GM12878 (cell line): ENCODE measurements at regions not wholly inside any gene's neighbourhood (a gene's known extent, or its start where the extent isn't known, plus 50 kb on each side); places are given as distances from the start of the nearest gene placed in this dataset.

Experiments used
- CHD4 ChIP-seq: fragments of 200-600 bp; sonication (generic); IDR thresholded peaks from 2 replicates; pipeline ENCODE4 v1.6.1; 2016; ENCODE audit warnings: mild to moderate bottlenecking
- NBN ChIP-seq: fragments of 450-650 bp; IDR thresholded peaks from 2 replicates; pipeline ENCODE4 v1.6.1; 2016
- POLR2A ChIP-seq: IDR thresholded peaks from 2 replicates; pipeline ENCODE4 v1.6.1; 2011; ENCODE audit warnings: low read depth, mild to moderate bottlenecking, low read length
- RFX5 ChIP-seq: IDR thresholded peaks from 2 replicates; pipeline ENCODE4 v1.6.1; 2011; ENCODE audit warnings: low read depth, low read length, improper control_type of control experiment
- SIX5 ChIP-seq: IDR thresholded peaks from 2 replicates; pipeline ENCODE4 v1.6.1; 2011; ENCODE audit warnings: mild to moderate bottlenecking, low read depth, low read length, moderate library complexity; ENCODE audit not compliant: severe bottlenecking
- TAF1 ChIP-seq: IDR thresholded peaks from 2 replicates; pipeline ENCODE4 v1.6.1; 2011; ENCODE audit warnings: mild to moderate bottlenecking, low read depth, low read length, borderline replicate concordance
- TCF12 ChIP-seq: IDR thresholded peaks from 2 replicates; pipeline ENCODE4 v1.6.1; 2011; ENCODE audit warnings: low read depth, mild to moderate bottlenecking, low read length
- TF ChIP-seq, protein P1 (sequence below), 3 experiments: IDR thresholded peaks in 2 of 3; conservative IDR thresholded peaks in 1 of 3; 2 replicates each; pipeline ENCODE4 v1.5.1; 2011; ENCODE audit warnings: low read depth in 3 of 3, low read length in 3 of 3, mild to moderate bottlenecking in 3 of 3, control low read depth in 2 of 3, moderate library complexity in 2 of 3, inconsistent platforms in 1 of 3, mixed read lengths in 1 of 3; ENCODE audit not compliant: control insufficient read depth in 2 of 3, insufficient read depth in 1 of 3; ENCODE audit errors: extremely low read depth in 1 of 3
- TF ChIP-seq, protein P2 (sequence below): IDR thresholded peaks from 2 replicates; pipeline ENCODE4 v1.6.1; 2012; ENCODE audit warnings: improper control_type of control experiment, low read depth, low read length; ENCODE audit not compliant: insufficient replicate concordance

DNA sequence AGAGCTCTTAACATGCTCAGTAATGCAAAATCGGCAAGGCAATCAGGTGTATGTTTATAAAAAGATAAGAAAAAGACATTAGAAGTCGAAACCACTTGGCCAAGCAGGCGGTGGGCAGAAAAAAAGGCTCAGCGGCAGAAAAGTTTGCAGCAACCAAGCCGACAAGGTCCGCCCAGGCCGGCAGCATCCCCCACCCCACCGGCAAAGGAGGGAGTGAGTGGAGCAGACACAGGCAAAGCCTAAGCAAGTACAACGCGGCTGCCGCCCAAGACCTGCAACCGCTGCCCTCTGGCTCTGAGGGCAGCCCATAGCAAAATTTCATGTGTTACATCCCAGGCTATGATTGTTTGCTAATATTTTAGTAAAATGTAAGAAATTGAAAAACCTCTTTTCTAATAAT lies 125.4 kb upstream of the ZCCHC13 start:
- TF ChIP-seq, protein P1, sequence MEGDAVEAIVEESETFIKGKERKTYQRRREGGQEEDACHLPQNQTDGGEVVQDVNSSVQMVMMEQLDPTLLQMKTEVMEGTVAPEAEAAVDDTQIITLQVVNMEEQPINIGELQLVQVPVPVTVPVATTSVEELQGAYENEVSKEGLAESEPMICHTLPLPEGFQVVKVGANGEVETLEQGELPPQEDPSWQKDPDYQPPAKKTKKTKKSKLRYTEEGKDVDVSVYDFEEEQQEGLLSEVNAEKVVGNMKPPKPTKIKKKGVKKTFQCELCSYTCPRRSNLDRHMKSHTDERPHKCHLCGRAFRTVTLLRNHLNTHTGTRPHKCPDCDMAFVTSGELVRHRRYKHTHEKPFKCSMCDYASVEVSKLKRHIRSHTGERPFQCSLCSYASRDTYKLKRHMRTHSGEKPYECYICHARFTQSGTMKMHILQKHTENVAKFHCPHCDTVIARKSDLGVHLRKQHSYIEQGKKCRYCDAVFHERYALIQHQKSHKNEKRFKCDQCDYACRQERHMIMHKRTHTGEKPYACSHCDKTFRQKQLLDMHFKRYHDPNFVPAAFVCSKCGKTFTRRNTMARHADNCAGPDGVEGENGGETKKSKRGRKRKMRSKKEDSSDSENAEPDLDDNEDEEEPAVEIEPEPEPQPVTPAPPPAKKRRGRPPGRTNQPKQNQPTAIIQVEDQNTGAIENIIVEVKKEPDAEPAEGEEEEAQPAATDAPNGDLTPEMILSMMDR (IDR thresholded peaks at IDR 0.05 in 2 of 3, conservative IDR thresholded peaks at IDR 0.05 in 1 of 3; ENCODE audit: control insufficient read depth in 2 of 3, extremely low read depth in 1 of 3, insufficient read depth in 1 of 3, low read depth in 3 of 3, low read length in 3 of 3), result no peak
- TF ChIP-seq POLR2A, result no peak
- no peak for TF ChIP-seq NBN
- no peak for TF ChIP-seq SIX5
- TF ChIP-seq CHD4, result no peak
- no peak for TF ChIP-seq TAF1
- TF ChIP-seq RFX5, result no peak
- TF ChIP-seq, protein P2, sequence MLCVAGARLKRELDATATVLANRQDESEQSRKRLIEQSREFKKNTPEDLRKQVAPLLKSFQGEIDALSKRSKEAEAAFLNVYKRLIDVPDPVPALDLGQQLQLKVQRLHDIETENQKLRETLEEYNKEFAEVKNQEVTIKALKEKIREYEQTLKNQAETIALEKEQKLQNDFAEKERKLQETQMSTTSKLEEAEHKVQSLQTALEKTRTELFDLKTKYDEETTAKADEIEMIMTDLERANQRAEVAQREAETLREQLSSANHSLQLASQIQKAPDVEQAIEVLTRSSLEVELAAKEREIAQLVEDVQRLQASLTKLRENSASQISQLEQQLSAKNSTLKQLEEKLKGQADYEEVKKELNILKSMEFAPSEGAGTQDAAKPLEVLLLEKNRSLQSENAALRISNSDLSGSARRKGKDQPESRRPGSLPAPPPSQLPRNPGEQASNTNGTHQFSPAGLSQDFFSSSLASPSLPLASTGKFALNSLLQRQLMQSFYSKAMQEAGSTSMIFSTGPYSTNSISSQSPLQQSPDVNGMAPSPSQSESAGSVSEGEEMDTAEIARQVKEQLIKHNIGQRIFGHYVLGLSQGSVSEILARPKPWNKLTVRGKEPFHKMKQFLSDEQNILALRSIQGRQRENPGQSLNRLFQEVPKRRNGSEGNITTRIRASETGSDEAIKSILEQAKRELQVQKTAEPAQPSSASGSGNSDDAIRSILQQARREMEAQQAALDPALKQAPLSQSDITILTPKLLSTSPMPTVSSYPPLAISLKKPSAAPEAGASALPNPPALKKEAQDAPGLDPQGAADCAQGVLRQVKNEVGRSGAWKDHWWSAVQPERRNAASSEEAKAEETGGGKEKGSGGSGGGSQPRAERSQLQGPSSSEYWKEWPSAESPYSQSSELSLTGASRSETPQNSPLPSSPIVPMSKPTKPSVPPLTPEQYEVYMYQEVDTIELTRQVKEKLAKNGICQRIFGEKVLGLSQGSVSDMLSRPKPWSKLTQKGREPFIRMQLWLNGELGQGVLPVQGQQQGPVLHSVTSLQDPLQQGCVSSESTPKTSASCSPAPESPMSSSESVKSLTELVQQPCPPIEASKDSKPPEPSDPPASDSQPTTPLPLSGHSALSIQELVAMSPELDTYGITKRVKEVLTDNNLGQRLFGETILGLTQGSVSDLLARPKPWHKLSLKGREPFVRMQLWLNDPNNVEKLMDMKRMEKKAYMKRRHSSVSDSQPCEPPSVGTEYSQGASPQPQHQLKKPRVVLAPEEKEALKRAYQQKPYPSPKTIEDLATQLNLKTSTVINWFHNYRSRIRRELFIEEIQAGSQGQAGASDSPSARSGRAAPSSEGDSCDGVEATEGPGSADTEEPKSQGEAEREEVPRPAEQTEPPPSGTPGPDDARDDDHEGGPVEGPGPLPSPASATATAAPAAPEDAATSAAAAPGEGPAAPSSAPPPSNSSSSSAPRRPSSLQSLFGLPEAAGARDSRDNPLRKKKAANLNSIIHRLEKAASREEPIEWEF, result no peak
- no peak for TF ChIP-seq TCF12
